H1 (cell line): ENCODE measurements at regions not wholly inside any gene's neighbourhood (a gene's known extent, or its start where the extent isn't known, plus 50 kb on each side); places are given as distances from the start of the nearest gene placed in this dataset.
A peak's percentile ranks its signal among the peaks of the same experiment; 100 is the strongest.

Experiments
- CTCF ChIA-PET: fragments of 300-600 bp; sonication (Branson Sonifier 250); formaldehyde crosslinking; loops from one replicate; lab custom pipeline; 2021; ENCODE audit not compliant: partially characterized antibody; lab: Charles Lee
- POLR2A ChIA-PET: fragments of 300-600 bp; sonication (Branson Sonifier 250); formaldehyde crosslinking; loops from one replicate; lab custom pipeline; 2021; ENCODE audit warnings: inconsistent platforms; ENCODE audit not compliant: partially characterized antibody; lab: Charles Lee
- DNase-seq, 2 experiments: peaks; one replicate each; pipeline versions ENCODE4 v3.0.0 to v3.0.0-alpha.2; 2010 to 2022; ENCODE audit warnings: low spot score in 2 of 2, low read depth in 1 of 2, mixed read lengths in 1 of 2
- FAIRE-seq: peaks from 2 replicates; lab custom pipeline; 2011; peaks lifted over from hg19 to GRCh38; lab: Jason Lieb, UNC
- H2AFZ ChIP-seq: 2 replicates; pipeline ENCODE4 v1.8.1; 2012; ENCODE audit warnings: low read length, inconsistent platforms
- H2AK5ac ChIP-seq: 2 replicates; pipeline ENCODE4 v1.6.1; 2013; ENCODE audit warnings: low read depth, low read length
- H2BK120ac ChIP-seq: replicated peaks from 2 replicates; pipeline ENCODE3; 2013; ENCODE audit warnings: low read depth, low read length, inconsistent platforms
- H2BK12ac ChIP-seq: 2 replicates; pipeline ENCODE4 v1.6.1; 2013; ENCODE audit warnings: low read depth, low read length
- H2BK15ac ChIP-seq: 2 replicates; pipeline ENCODE4 v1.6.1; 2013; ENCODE audit warnings: low read length
- H2BK20ac ChIP-seq: 2 replicates; pipeline ENCODE4 v1.6.1; 2013; ENCODE audit warnings: low read length
- H2BK5ac ChIP-seq: 2 replicates; pipeline ENCODE4 v1.6.1; 2013; ENCODE audit warnings: low read depth, low read length
- H3K14ac ChIP-seq: 2 replicates; pipeline ENCODE4 v1.6.1; 2013; ENCODE audit warnings: inconsistent platforms; ENCODE audit not compliant: insufficient read length
- H3K18ac ChIP-seq: 2 replicates; pipeline ENCODE4 v1.6.1; 2013; ENCODE audit warnings: low read length; ENCODE audit errors: extremely low read depth
- H3K23ac ChIP-seq: 2 replicates; pipeline ENCODE4 v1.6.1; 2013; ENCODE audit warnings: inconsistent platforms; ENCODE audit not compliant: insufficient read length
- H3K23me2 ChIP-seq: 2 replicates; pipeline ENCODE4 v1.6.1; 2013; ENCODE audit warnings: low read depth, low read length
- H3K27ac ChIP-seq: 2 replicates; pipeline ENCODE4 v1.6.1; 2011; ENCODE audit warnings: low read depth, low read length, inconsistent platforms
- H3K27me3 ChIP-seq, 4 experiments: replicated peaks in 1 of 4; 1 replicate in 1 of 4; 2 replicates in 3 of 4; pipeline versions ENCODE4 v1.6.1 to v1.8.1; 2011 to 2013; ENCODE audit warnings: low read length in 3 of 4, mild to moderate bottlenecking in 3 of 4, inconsistent platforms in 2 of 4, mixed read lengths in 2 of 4, moderate library complexity in 1 of 4; ENCODE audit not compliant: control insufficient read depth in 3 of 4, insufficient read depth in 3 of 4; ENCODE audit errors: extremely low read depth in 1 of 4
- H3K36me3 ChIP-seq, 4 experiments: 2 replicates each; pipeline versions ENCODE4 v1.6.1 to v1.8.1; 2011 to 2013; ENCODE audit warnings: mild to moderate bottlenecking in 4 of 4, low read length in 3 of 4, moderate library complexity in 2 of 4, control low read depth in 1 of 4, inconsistent platforms in 1 of 4; ENCODE audit not compliant: insufficient read depth in 4 of 4, control insufficient read depth in 2 of 4
- H3K4ac ChIP-seq: replicated peaks from 2 replicates; pipeline ENCODE3; 2013; ENCODE audit warnings: low read length, low read depth, mixed read lengths, inconsistent platforms; ENCODE audit not compliant: insufficient read length
- H3K4me1 ChIP-seq, 4 experiments: replicated peaks in 1 of 4; 1 replicate in 1 of 4; 2 replicates in 3 of 4; pipeline versions ENCODE4 v1.6.1 to v1.8.1; 2011 to 2013; ENCODE audit warnings: low read length in 3 of 4, inconsistent platforms in 2 of 4, mixed read lengths in 1 of 4; ENCODE audit not compliant: insufficient read depth in 4 of 4, control insufficient read depth in 3 of 4
- H3K4me2 ChIP-seq, 2 experiments: 2 replicates each; pipeline versions ENCODE4 v1.6.1 to v1.8.1; 2011 to 2013; ENCODE audit warnings: low read depth in 2 of 2, low read length in 2 of 2, control low read depth in 1 of 2, inconsistent platforms in 1 of 2, mild to moderate bottlenecking in 1 of 2; ENCODE audit not compliant: insufficient read depth in 1 of 2
- H3K4me3 ChIP-seq, 4 experiments: fragments of 200-600, 300-600 bp in 1 of 4; sonication (generic), shearing (Covaris generic), sonication (Bioruptor Twin) in 1 of 4; 2 replicates each; pipeline versions ENCODE4 v1.5.1 to v1.8.1; 2011 to 2016; ENCODE audit warnings: low read length in 4 of 4, low read depth in 3 of 4, control low read depth in 2 of 4, inconsistent platforms in 2 of 4, mild to moderate bottlenecking in 2 of 4, mixed read lengths in 1 of 4, moderate library complexity in 1 of 4; ENCODE audit not compliant: insufficient read depth in 2 of 4; ENCODE audit errors: extremely low read depth in 1 of 4
- H3K56ac ChIP-seq: replicated peaks from 2 replicates; pipeline ENCODE3; 2013; ENCODE audit warnings: low read depth, mild to moderate bottlenecking, mixed read lengths, low read length, inconsistent platforms; ENCODE audit not compliant: insufficient read length
- H3K79me1 ChIP-seq: 2 replicates; pipeline ENCODE4 v1.6.1; 2013; ENCODE audit warnings: low read depth, low read length, control low read depth
- H3K79me2 ChIP-seq, 2 experiments: 2 replicates each; pipeline versions ENCODE4 v1.6.1 to v1.8.1; 2012 to 2013; ENCODE audit warnings: low read length in 2 of 2, mild to moderate bottlenecking in 2 of 2, inconsistent platforms in 1 of 2; ENCODE audit not compliant: insufficient read depth in 2 of 2, control insufficient read depth in 1 of 2
- H3K9ac ChIP-seq, 4 experiments: replicated peaks in 1 of 4; 1 replicate in 1 of 4; 2 replicates in 3 of 4; pipeline versions ENCODE4 v1.6.1 to v1.8.1; 2011 to 2013; ENCODE audit warnings: low read depth in 3 of 4, low read length in 3 of 4, control low read depth in 2 of 4, mild to moderate bottlenecking in 2 of 4, moderate library complexity in 2 of 4, inconsistent platforms in 1 of 4; ENCODE audit errors: extremely low read depth in 1 of 4
- H3K9me3 ChIP-seq, 2 experiments: 2 replicates each; pipeline versions ENCODE4 v1.6.1 to v1.8.1; 2012 to 2013; ENCODE audit warnings: mild to moderate bottlenecking in 2 of 2, moderate library complexity in 2 of 2, control low read depth in 1 of 2, inconsistent platforms in 1 of 2, low read depth in 1 of 2, low read length in 1 of 2, mixed read lengths in 1 of 2; ENCODE audit not compliant: insufficient read depth in 2 of 2
- H4K20me1 ChIP-seq, 2 experiments: replicated peaks in 1 of 2; 2 replicates each; pipeline versions ENCODE3 to v1.8.1; 2011 to 2013; ENCODE audit warnings: inconsistent platforms in 2 of 2, low read length in 2 of 2, mild to moderate bottlenecking in 1 of 2; ENCODE audit not compliant: insufficient read depth in 2 of 2, control insufficient read depth in 1 of 2
- H4K5ac ChIP-seq: 2 replicates; pipeline ENCODE4 v1.6.1; 2013; ENCODE audit warnings: low read length, low read depth, mixed read lengths, inconsistent platforms; ENCODE audit not compliant: insufficient read length
- H4K8ac ChIP-seq: 2 replicates; pipeline ENCODE4 v1.8.0; 2013; ENCODE audit warnings: mild to moderate bottlenecking, moderate library complexity, low read length, inconsistent platforms; ENCODE audit not compliant: insufficient read depth; ENCODE audit errors: extremely low read depth
- H4K91ac ChIP-seq: replicated peaks from 2 replicates; pipeline ENCODE3; 2013; ENCODE audit warnings: low read length, mixed read lengths, inconsistent platforms; ENCODE audit not compliant: insufficient read length
- JUND ChIP-seq: IDR thresholded peaks from 2 replicates; pipeline ENCODE4 v1.6.1; 2011; ENCODE audit warnings: mild to moderate bottlenecking, improper control_type of control experiment, low read length
- RAD21 ChIP-seq, 2 experiments: IDR thresholded peaks in 1 of 2; conservative IDR thresholded peaks in 1 of 2; 2 replicates each; pipeline ENCODE4 v1.6.1; 2011; ENCODE audit warnings: low read depth in 2 of 2, low read length in 2 of 2, improper control_type of control experiment in 1 of 2, inconsistent platforms in 1 of 2, mild to moderate bottlenecking in 1 of 2, moderate library complexity in 1 of 2
- WGBS, 2 experiments: shearing (Covaris generic) in 1 of 2; methylation state at CpG; one replicate each; pipeline versions ENCODE4 v1.1.6 to v1.1.7; 2013 to 2015; ENCODE audit warnings: low lambda C conversion rate in 2 of 2, mixed read lengths in 2 of 2, inconsistent platforms in 1 of 2, low coverage in 1 of 2, missing lambda C conversion rate in 1 of 2; ENCODE audit not compliant: insufficient replicate concordance in 2 of 2, insufficient coverage in 1 of 2, insufficient read length in 1 of 2; ENCODE audit errors: extremely low coverage in 1 of 2, missing lambda C conversion rate in 1 of 2; 5-methylcytosine and 5-hydroxymethylcytosine counted together

DNA sequence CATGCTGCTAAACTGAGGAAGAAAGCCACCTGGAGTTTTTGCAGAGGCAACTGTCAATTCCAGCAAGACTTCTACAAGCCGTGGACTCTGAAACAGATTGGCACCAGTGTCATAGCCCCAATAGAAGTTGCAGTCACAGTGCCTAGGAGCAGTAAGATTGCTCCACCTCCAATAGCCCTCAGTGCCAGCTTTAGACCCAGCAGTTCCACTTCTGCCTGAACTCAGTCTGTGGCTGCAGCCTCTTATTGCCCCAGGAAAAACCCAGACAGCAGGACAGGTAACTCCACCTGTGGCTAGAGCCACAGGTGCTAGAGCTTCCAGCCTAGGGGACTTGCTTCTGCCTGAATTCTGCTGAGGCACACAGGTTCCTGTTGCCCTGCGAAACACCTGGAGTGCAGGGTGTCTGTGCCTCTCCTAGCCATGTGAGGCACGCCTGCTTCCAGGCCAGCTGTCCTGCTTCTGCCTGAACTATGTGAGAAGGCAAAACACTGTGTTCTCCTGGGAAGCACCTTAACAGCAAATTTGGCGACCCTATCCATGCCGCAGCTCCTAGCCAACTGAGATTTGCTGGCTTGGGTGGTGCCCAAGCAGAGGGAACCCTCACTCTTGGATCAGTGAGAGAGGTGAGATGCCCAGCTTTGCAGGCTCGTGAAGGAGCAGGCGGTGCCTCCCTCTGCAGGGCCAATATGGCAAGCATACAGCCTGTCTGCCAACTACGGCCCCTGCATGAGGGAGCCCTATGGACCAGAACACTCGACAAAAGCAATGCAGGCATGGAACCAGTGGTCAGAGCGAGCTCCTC lies 607.6 kb downstream of the PCDH17 start:
- Histone ChIP-seq H3K9ac (no peak overlapping the region; a peak in 2 of 7 replicates), H3K4me2 (no peak overlapping the region), H2AFZ (peak overlapping the region; percentile 53), H4K5ac (no peak overlapping the region), H3K4me3 (no peak overlapping the region), H3K4me1 (no peaks in the 10 kb centered on the region), H3K18ac (no peak overlapping the region), H3K9me3 (no peaks in the 10 kb centered on the region), H2BK20ac (no peak overlapping the region), H3K14ac (no peak overlapping the region), H4K91ac (no peak overlapping the region), H3K79me1 (no peaks in the 10 kb centered on the region), H3K27ac (no peak overlapping the region), H3K23ac (no peak overlapping the region), H3K79me2 (no peaks in the 10 kb centered on the region), H3K56ac (no peak overlapping the region), H2BK5ac (no peak overlapping the region), H2BK15ac (no peak overlapping the region), H4K8ac (no peak overlapping the region), H3K27me3 (no peaks in the 10 kb centered on the region), H4K20me1 (no peaks in the 10 kb centered on the region), H3K23me2 (no peaks in the 10 kb centered on the region), H2AK5ac (no peak overlapping the region), H3K36me3 (no peaks in the 10 kb centered on the region), H3K4ac (no peak overlapping the region), H2BK12ac (no peak overlapping the region), H2BK120ac (no peak overlapping the region)
- WGBS, 2 experiments, result 97% methylated on average over 10 of the region's 10 CpGs; no CpG with 5 or more reads in 1 of the 2 experiments
- DNase-seq (no peak), FAIRE-seq (no peak)
- no peak for TF ChIP-seq JUND
- TF ChIP-seq RAD21 (IDR thresholded peaks at IDR 0.05 in 1 of 2, conservative IDR thresholded peaks at IDR 0.05 in 1 of 2; ENCODE audit: low read depth in 2 of 2, low read length in 2 of 2), result peak in 1 of 2 experiments; percentile 2; a peak in 1 of 4 replicates
- ChIA-PET CTCF (interaction anchor here (0.6 to 1.2 kb wide), 3 partner anchors 24 to 398 kb away, joined by 3 read pairs; no protein-coding TSS in a partner anchor), POLR2A (no interaction called here)
